Keratinocyte (primary cell): ENCODE measurements at regions not wholly inside any gene's neighbourhood (a gene's known extent, or its start where the extent isn't known, plus 50 kb on each side); places are given as distances from the start of the nearest gene placed in this dataset.

Experiments
- EZH2 ChIP-seq: IDR thresholded peaks from one replicate; pipeline ENCODE4 v1.6.1; 2012; ENCODE audit warnings: inconsistent platforms, mild to moderate bottlenecking, low read length, moderate library complexity
- TF ChIP-seq, protein P1 (sequence below), 3 experiments: IDR thresholded peaks in 1 of 3; conservative IDR thresholded peaks in 1 of 3; optimal IDR thresholded peaks in 1 of 3; 2 replicates in 2 of 3; 3 replicates in 1 of 3; pipeline versions ENCODE3 to v1.5.1; 2011; ENCODE audit warnings: low read length in 3 of 3, mild to moderate bottlenecking in 3 of 3, moderate library complexity in 2 of 3, control low read depth in 1 of 3, inconsistent platforms in 1 of 3; ENCODE audit not compliant: insufficient read depth in 2 of 3; ENCODE audit errors: extremely low read depth in 1 of 3

- no peak for TF ChIP-seq EZH2
- TF ChIP-seq, protein P1, sequence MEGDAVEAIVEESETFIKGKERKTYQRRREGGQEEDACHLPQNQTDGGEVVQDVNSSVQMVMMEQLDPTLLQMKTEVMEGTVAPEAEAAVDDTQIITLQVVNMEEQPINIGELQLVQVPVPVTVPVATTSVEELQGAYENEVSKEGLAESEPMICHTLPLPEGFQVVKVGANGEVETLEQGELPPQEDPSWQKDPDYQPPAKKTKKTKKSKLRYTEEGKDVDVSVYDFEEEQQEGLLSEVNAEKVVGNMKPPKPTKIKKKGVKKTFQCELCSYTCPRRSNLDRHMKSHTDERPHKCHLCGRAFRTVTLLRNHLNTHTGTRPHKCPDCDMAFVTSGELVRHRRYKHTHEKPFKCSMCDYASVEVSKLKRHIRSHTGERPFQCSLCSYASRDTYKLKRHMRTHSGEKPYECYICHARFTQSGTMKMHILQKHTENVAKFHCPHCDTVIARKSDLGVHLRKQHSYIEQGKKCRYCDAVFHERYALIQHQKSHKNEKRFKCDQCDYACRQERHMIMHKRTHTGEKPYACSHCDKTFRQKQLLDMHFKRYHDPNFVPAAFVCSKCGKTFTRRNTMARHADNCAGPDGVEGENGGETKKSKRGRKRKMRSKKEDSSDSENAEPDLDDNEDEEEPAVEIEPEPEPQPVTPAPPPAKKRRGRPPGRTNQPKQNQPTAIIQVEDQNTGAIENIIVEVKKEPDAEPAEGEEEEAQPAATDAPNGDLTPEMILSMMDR (optimal IDR thresholded peaks at IDR 0.05 in 1 of 3, IDR thresholded peaks at IDR 0.05 in 1 of 3, conservative IDR thresholded peaks at IDR 0.05 in 1 of 3; ENCODE audit: extremely low read depth in 1 of 3, insufficient read depth in 2 of 3, low read length in 3 of 3): no peak
Measured at GRCh38 chr2:236813766-236814165, 244.1 kb downstream of the ACKR3 start.
